NCI-H2171 (cell line): ENCODE measurements at regions not wholly inside any gene's neighbourhood (a gene's known extent, or its start where the extent isn't known, plus 50 kb on each side); places are given as distances from the start of the nearest gene placed in this dataset.

ENCODE experiments used
- DNase-seq: peaks from one replicate; lab custom pipeline; 2025; lab: John Stamatoyannopoulos, UW

DNA sequence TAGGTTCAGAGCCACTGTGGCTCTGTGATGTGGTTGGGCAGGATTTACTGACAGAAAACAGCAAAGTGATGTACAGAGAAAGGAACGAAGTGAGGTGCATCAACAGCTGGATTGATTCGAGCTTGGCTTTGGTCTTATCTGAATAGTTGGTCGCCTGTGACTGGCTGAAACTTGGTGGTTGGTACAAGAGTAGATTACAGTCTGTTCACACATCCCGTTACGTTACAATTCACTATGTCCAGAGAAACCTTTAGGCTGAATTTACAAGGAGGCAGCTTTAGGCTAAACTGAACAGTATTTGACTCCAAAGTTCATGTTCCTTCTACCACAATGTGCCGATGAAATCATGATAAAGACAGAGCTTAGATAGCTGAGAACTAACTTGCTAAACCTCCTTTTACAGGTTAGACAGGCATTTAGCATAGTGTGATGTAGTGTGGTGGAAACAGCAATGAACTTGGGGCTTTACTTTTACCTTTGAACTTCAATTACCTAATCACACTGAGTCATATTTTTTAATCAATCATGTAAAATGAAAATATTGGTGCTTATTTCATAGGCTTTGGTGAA is 210.2 kb upstream of the PUM3 start:
- DNase-seq = no peak

DNA sequence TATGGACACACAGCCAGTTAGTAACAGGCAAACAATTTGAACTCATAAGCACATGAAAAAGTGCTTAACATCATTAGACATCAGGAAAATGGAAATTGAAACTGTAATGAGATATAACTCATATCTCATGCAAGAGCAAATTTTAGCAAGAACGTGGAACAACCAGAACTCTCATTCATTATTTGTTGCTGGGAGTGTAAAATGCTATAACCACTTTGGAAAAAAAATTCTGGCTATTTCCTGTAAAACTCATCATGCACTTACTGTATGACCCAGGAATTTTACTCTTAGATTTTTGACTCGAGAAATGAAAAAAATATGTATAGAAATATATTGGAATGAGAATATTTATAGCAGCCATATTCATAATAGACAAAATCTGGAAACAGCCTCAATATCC is 205.7 kb upstream of the PUM3 start:
- DNase-seq = no peak

DNA sequence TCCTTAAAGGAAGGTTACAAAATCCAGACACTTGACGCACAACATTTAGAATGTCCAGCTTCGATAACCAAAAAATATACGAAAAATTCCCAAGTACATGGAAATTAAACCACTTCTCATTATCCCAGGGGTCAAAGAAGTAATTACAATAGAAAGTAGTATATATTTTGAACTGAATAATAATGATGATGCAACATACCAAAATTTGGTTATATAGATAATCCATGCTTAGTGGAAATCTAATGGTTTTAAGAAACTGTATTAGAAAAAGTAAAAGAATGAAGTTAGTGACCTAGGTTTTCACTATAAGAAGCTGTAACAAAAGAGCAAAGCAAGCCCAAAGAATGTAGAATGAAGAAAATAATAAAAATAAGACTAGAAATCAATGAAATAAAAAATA is 204.0 kb upstream of the PUM3 start:
- no peak for DNase-seq

DNA sequence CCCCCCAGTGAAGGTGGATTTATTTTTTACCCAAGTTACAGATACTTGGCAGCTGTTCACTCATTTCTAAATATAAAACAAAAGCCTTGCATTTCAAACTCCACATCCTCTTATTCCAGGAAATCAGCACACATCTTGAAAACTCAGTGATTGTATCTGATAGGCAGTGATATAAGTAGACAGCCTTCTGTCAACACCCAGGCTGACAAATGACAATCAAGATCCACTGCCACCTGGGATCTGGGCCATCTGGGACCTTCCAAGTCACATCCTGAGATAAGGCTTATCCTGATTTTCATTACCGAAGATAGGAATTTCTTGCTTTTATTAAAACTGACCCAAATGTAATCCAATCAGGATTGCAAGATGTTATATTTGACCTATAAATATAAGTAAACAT is 201.3 kb upstream of the PUM3 start:
- peak; percentile 72 for DNase-seq

DNA sequence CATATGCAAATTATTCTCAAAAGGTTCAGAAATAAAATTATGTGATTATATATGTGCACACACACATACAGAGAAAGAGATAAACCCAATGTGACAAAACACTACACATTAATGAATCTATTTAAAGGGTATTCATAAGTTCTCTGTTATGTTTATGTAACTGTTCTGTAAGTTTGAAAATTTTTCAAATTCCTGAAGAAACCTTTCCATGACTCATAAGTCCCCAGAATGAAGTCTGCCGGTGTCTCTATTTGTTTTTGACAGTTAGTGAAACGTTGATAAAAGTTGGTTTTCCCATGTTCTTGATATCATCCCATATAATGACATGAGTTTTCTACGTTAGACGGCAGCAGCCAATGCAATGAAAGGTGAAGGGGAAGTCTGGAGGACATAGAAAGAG is 199.5 kb upstream of the PUM3 start:
- DNase-seq = no peak

DNA sequence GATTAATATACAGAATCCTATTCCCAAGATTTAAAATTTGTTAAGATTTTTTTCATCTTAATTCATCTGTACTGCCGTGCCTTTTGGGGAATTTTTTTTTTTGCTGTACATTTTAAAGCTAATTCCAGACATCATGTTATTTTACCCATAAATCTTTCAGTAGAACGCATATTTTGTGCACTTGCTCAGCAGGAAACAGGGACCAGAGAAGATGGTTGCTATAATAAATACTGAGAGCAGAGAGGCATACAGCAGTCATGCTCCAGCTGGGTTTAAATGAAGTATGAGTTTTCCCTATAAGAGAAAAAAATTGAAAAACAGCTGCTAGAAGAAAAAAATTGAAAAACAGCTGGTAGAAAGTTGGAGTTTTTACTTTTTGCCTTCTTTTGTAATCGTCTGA is 196.9 kb upstream of the PUM3 start:
- no peak for DNase-seq

DNA sequence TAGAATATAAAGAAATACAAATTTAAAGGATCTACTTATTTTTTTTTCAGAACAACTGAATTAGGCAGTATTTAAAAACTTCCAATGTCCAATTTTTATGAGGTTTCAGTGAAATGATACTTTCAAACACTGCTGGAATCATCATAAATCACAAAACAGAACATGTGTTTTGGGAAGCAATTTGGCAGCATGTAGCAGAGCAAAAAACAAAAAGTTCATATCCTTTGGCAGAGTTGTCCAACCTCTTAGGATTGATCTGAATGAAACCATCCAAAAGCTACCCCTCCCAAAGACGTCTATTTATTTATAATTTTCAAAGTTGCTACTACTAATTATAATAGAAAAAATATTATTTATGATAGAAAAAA is 192.4 kb upstream of the PUM3 start:
- no peak for DNase-seq

DNA sequence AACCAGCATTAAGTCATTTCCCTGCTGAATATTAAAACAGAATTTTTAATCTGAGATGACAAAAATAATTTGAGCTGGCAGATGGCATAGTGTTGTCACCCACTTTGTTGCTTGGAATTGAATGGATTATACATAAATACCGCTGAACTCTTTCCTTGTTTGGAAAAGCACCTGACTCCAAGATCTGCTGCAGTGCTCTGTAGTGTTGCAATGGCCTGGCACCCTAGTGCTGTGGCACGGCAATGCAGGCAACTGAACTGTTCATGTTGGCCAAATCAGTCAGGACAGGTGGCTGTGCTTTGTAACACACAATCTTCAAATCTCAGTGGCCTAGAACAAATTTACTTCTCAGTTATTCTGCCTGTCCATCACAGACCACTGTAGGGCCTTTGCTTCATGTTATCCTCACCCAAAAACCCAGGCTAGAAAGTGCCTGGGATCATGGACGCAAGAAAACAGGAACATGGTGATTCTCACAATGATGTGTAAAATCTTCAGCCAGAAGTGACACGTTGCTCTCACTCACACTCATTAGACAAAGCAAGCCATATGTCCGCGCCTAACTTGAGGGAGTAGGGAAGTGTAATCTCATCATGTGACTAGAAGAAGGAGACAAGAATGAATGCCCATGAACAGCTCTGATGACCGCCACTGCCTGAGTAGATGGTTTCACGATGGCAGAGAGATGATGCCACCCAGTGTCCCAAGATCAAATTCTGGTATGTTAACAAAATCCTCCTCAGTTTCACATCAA is 191.9 kb upstream of the PUM3 start:
- peak; percentile 18 for DNase-seq

DNA sequence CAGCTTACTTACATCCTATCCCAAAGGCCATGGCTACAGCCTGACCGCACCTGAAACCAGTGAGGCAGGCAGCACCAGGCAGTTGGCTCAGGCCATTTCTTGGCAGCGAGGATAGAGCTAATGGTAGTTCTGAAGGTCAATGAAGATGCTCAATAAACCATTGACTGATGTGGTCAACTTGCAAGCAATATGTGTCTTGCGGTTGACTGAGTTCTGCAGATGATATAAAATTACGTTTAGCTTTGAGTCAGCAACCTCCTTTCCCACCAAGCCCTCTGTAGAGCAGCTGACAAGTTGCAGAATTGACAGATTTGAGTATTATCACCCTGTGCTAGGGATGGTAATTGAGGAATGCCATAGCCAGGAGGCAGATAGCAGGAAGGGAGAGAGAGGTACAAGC is 189.0 kb upstream of the PUM3 start:
- no peak for DNase-seq

DNA sequence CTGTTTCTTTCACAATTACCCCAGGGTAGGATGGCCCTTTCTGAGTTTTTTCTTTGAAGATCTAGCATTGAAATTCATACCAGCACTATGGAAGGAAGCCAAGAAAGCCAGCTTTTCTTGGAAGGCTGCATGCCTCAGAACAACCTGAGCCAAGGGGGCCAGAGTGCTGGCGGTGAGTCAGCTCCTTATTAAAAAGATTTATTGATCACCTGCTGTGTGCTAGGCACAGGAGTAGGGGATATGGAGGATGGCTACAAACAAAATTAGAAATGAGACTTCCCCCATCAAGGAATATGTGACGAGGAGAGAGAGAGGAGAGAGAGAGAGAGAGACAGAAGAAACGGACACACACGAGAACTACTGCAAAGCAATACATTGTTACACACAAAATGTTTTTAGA is 184.6 kb upstream of the PUM3 start:
- peak; percentile 73 for DNase-seq

DNA sequence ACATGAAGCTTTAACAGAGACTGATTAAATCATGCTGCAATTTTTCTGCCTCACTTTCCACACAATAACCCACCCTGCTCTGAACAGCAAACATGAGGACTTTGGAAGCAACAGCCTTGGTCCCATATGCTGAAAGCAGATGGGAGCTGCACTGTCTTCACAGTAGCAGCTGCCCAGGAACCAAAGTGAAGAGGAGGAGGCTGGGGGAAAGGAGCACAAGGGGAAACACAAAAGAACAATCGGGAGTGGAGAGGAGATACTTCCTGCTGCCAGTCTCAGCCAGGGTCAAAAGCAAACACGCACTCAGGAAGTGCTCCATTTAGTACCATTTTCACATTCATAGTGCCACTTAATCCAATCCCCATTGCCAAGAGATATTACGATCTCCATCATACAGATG is 183.3 kb upstream of the PUM3 start:
- peak; percentile 91 for DNase-seq

DNA sequence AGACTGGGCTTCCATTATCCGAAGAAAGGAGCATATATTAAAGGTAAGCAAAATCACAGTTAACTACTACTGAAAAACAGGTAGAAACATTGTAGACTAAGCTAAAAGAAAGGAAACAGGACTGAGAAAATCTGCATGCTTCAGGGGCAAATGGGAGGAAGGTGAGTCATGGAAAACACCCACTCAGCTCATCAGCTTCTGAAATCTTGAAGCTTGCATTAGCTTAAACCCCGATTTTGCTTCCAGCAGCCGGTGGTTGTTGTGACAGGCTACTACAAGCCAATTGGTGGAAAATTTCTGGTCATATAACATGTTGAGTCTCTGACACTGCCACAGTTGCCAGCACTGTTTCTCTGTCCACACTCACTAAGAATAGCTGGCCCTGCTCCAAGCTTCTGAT is 179.6 kb upstream of the PUM3 start:
- no peak for DNase-seq

DNA sequence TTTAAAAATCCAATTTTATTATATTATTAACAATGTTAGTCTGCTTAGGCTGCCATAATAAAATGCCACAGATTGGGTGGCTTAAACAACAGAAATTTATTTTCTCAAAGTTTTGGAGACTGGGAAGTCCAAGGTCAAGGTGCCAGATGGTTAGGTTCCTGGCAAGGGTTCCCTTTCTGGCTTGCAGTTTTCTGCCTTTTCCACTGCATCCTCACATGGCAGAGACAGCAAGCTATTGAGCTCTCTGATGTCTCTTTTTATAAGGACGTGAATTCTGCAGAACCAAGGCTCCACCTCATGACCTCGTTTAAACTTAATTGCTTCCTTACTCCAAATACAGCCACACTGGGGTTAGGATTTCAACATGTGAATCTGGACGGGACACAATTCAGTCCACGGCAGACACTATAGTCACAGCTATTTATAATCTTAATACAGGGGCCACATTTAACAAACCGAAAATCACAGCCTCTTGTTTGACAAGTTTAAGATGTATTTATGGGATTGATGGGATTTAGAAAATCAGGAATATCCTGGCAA is 174.9 kb upstream of the PUM3 start:
- DNase-seq = peak; percentile 76

DNA sequence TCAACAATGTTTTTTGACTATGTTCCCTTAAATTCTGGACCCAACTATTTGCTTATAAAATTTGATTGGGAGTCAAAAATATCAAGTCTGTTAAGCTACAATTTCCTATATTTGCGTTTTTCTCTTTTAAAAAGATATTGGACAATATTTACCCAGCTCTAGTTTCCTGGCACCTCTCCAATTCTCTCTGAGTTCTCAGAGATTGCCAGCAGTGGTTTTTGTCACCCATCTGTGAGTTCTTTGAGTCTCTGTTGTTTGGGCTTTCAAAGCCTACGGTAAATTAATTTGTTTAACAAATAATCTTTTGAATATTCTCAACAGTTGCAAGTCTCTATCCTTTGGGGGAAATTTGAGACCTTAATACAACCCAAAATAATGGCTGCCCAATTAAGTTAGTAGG is 174.2 kb upstream of the PUM3 start:
- DNase-seq = peak; percentile 97

DNA sequence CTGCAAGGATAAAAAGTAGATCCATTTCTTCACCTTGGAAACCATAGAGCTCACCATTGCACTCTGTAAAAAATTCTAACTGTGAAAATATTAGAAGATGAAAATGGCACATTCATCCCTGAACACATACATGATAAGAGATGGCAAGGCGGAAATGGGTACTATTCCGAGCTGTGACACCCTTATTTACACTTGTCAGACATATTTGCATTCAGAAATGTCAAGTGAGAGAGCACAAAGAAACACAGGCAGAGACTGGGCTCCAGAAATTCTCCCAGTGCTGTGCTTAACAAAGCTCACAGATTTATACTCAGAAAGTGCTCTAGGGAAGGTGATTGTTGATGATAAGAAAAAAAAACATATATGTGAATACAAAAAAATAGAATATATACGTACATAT is 170.3 kb upstream of the PUM3 start:
- DNase-seq = no peak

DNA sequence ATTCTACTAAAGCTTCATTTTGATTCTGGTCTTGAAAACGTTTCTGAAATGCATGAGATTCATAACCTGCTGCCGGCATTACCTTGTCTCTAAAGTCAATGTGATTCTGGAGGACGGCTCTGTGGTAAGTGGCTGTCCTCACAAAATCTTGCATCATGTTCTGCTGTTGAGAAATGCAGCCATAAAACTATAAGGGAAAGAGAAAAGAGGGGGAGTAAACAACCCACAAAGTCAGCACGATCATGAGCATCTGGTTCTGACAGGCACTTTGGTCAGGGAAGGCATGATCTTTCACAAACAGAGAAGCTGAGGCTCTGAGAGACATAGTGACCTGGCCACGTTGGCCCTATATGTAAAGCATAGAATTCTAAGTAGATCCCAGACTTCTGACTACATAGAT is 168.9 kb upstream of the PUM3 start:
- no peak for DNase-seq

DNA sequence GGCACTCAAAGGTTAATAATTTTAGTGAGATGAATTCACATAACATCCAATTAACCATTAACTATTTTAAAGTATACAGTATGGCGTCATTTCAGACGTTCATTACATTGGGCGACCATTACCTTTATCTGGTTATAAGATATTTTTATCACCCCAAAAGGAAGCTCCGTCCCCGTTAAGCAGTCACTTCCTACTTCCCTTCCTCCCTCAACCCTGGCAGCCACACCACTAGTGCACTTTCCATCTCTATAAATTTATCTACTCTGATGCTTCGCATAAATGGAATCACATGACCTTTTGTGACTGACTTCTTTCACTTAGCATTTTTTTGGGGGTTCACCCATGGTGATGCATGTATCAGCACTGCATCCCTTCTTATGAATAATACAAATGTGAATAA is 168.3 kb upstream of the PUM3 start:
- no peak for DNase-seq

DNA sequence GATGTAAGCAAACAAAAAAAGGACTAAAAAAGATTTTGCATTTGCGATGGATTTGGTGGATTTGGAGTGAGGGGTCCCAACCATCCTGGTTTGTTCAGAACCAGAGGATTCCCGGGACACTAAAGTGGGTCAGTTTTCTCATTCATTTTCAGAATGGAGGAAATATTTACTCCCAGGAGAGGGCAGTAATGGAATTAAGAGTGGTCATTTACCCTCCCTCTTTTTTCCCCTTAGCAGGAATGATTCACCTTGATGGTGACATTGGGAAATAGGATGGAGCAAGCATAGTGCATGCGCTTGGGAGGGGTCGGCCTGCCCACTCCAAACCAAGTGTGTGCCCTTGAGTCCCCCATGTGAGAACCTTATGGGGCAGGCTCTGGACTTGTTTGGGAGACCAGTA is 164.2 kb upstream of the PUM3 start:
- no peak for DNase-seq

DNA sequence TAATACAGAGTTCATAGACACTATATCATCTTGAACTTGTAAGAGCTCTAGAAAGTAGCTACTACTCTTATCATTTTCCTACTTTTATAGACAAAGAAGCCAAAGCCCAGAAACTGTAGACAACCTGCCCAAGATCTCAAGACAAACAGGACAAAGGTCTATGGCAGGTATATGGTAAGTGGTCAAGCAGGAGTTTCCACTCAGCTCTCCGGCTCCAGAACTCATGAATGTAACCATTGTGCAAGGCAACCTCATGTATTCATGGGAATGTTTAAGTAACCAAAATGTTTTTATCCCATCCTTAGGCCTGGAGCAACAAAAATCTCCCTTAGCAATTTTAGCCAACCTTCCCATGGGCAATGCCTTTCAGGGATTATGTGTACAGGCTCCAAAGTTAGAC is 163.4 kb upstream of the PUM3 start:
- DNase-seq = no peak

DNA sequence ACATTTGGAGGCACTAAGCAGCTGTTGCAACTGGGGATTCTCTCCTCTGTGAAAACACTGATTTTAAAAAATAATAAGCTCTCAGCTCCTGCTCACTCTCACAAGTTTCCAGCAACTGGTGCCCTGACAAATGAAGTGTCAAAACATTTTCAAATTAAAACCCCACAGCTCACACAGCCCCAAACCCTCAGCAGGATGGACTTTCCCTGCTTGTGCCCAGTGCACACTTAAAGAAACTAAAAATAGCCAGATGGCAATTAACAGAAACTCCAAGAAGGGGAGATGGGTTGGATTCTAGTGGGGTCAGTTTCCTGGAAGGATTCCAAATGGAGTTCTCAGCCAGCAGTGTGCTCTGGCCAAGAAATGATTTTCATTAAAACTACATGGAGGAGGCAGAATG is 163.0 kb upstream of the PUM3 start:
- no peak for DNase-seq

DNA sequence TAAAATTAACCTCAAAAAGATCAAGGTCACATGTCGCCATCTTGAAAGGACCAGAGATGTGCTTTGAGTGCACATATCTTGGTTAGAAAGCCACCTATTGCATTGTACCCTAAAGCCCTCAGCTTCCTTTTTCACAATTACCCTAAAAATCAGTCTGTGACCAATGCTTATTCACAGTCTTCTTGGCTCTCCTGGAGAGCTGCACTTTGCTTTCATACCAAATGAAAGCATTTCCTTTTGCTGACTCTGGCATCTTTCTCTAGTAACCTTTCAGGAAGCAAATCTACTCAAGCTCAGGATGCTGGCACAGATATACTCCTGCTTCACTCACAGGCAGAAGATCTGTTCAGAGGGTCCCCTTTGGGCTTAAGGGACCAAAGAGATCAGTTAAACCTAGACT is 160.7 kb upstream of the PUM3 start:
- DNase-seq = no peak

DNA sequence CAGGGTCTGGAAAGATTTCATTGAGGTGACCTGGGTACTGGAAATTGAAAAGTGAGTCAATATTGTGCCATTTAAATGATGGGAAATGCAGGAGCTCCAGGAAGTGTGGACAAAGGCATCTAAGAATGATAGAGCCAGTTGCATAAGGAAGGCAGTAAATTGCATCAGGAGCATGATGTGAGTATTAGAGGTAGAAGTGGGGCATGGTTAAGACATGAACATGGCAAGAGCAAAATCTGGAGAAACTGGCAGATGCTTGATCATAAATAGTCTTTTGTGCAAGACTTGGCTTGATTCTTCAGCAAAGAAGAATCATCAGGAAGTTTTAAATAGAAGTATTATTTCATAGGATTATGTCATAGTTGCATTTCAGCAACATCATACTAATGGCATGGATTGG is 157.4 kb upstream of the PUM3 start:
- DNase-seq = no peak

DNA sequence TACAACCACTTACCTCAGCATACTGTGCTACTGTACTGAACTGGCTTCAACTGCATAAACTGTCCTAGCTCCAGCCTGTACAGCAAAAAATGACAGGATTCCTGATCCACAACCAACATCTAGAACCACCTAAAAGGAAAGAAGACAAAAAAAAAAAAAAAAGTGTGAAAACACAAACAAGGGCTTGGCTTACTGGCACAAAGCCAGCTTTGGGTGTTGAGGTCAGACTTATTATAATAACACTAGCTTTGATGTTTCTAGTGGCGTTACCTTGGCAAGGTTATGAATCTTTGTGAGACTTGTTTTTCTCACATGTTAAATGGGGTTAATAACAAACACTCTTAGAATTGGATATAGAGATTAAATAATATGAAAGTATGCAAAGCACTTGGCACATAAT is 148.5 kb upstream of the PUM3 start:
- DNase-seq = no peak

DNA sequence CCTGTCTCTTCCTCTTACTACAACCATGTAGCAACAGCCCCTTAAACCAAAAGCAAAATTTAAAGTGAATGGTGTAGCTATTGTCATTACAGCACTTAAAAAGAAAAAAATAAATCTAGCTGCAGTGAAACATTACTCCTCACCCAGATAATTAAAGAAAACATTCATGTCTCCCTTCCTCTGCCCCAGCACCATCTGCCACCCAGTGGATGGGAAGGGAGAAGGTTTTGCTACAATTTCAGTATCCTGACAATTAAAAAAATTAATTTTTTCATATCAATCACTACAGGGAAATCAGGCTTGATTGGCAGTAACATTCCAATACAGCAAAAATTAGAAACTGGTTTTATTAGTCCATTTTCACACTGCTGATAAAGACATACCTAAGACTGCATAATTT is 147.4 kb upstream of the PUM3 start:
- DNase-seq = peak; percentile 74
